GM21360 (cell line): ENCODE measurements at regions not wholly inside any gene's neighbourhood (a gene's known extent, or its start where the extent isn't known, plus 50 kb on each side); places are given as distances from the start of the nearest gene placed in this dataset.

ENCODE experiments used
- ATAC-seq: cut with Tn5 transposase; IDR thresholded peaks from one replicate; pipeline ENCODE4 v1.9.1; 2021; ENCODE audit warnings: mild to moderate bottlenecking, moderate library complexity; ENCODE audit not compliant: unreplicated experiment

DNA sequence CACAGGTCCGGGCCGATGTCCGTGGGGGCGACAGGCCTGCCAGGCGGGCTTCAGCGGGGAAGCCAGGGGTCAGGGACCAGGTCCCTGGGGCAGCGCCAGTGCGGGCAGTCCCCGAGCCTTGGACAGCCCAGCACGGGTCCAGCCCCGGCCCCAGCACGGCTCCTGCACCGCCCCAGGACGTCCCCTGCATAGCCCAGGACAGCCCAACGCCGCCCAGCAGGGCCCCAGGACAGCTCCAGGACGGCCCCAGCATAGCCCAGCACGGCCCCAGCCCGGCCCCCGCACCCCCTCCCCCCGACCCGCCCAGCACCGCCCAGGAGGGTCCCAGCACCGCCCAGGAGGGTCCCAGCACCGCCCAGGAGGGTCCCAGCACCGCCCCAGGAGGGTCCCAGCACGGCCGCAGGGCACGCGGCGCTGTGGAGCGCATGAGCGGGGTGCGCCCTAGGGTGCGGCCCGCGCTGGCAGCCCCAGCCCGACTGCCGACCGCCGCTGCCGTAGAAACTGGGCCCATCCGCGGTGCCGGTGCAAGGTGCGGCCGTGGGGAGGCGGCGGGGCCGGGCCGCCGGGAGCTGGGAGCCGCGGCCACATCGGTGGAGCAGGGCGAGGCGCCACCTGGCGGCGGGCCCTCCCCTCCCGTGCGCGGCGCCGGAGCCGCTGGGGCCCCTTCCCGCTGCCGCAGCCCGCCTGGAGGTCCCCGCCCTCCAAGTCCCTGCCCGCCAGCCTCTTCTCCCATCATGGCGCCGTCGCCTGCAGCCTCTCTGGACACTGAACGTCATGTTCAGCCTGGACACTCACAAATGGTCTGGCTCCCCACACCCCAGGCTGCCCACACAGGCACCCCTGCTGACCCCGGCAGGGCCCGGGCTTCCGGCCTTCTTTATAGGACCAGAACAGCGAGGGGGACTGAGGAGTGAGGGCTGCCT is 106.8 kb upstream of the NKX1-1 start:
- no peak for ATAC-seq

DNA sequence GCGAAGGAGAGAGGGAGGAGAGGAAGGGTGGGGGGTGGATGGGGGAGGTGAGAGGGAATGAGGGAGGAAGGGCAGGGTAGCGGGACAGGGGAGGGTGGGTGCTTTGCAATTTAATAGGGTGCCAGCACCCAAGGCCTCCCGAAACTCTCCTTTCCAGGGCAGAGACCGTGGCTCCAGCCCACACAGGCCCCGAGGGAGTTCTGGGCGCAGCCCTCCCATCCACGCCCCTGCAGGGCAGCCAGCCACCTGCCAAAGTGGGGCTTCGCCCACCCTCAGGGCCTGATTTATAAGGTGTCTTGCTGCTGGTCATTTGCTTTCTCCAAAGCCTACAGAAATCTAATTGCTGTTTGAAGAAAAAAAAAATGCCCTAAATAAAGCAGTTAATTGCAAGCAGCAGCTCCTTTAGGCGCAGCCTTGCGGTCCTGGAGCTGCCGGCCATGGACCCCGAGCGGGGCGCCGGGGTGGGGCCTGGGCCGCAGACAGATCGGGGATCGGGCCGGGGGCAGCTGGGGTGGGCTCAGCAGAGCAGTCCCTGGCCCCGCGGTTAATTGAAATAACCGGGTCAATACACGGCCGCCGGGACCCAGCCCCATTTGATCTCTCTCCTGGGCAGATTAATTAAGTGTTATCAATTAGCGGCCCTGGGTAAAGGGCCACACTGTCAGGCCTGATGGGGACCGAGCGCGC is 106.0 kb upstream of the NKX1-1 start:
- ATAC-seq = no peak

DNA sequence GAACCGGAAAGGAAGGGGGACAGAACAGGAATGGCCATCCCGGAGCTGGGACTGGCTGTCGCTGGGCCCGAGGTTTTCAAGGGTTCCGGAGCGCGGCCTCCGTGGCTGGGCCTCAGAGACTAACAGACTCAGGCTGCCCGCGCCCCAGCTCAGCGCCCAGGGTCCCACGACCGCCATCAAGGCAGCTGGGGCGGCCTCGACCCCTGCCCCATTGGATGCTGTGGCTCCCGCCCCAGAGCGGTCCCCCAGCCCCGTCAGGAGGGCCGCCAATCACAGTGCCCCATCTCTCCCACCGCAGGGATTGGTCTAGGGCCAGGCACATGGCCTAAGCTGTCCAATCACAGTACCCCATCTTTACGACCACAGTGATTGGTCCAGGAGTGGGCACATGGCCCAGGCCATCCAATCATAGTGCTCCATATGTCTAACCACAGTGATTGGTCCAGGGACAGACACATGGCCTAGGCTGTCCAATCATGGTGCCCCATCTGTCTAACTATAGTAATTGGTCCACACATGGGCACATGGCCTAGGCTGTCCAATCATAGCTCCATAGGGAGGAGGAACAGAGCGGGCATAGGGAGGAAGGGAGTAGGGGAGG is 105.3 kb upstream of the NKX1-1 start:
- no peak for ATAC-seq

DNA sequence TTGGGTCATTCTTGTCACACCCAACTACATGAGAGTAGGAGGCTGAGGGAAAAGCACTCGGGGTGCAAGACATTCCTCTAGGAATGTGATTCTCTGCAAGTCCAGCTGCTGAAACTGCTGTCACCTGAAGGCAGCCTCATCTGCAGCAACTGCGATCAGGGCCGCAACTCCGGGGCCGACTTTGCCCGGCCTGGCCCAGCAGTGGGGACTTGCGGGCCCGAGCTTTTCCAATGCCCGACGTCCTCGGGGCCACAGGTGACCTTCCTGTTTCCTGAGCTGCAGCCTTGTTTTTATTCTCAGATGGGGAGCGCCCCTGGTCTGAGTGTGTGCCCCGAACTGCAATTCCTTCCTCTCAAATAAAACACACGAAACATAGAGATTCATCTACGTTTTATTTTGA is 104.7 kb upstream of the NKX1-1 start:
- ATAC-seq = no peak

GRCh38 chr4:1509366-1509765 is 103.1 kb upstream of the NKX1-1 start:
- ATAC-seq = no peak

- no peak for ATAC-seq
Measured at GRCh38 chr4:1508161-1509160, 102.2 kb upstream of the NKX1-1 start.

DNA sequence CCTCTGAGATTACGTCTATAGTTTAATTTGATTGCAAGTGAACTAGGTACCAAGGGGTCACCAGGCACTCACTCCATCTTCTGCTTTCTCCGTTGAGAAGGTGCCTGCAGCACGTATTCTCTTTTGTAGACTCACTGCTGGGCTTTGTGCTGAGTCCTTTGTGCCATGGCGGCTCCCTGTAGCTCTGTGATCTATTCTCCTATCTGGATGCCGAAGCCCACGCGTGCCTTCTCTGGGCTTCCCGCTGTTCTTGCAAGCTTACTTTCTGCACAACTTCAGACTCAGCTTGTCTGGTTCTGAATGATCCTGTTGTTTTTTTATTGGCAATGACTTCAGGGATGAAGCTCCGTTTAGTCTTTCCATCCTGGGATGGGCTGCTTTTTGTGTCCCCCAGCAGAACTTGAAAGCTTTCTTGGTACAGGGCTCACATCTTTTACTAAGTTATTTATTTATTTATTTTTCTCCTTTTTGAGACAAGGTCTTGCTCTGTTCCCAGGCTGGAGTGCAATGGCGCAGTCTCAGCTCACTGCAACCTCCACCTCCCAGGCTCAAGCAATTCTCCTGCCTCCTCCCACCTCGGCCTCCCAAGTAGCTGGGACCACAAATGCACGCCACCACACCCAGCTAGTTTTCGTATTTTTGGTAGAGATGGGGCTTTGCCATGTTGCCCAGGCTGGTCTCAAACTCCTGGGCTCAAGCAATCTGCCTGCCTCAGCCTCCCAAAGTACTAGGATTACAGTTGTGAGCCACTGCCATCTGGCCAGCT is 100.9 kb upstream of the NKX1-1 start:
- no peak for ATAC-seq

GRCh38 chr4:1505511-1506460 is 99.5 kb upstream of the NKX1-1 start:
- no peak for ATAC-seq

- ATAC-seq = no peak
Measured at GRCh38 chr4:1504595-1505500, 98.6 kb upstream of the NKX1-1 start.

- no peak for ATAC-seq
Measured at GRCh38 chr4:1503583-1504471, 97.6 kb upstream of the NKX1-1 start.

DNA sequence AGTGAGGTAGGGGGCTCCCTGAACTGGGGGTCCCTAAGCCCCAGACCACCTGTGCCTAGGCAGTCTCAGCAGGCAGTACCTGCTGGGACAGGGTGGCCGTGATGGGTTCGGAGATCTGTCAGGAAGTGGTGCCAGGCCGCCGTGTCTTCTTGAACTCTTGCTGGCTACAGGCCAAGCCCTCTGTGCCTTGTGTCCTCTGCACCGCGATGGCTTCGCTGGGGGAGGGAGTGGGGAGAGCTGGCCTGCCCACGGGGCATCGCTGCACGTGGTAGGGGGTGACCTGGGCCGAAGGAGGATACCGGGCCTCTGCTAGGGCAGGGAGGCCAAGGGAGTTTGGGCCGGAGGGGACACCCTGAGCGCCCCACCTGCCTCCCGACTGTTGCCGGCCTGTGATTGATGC is 96.7 kb upstream of the NKX1-1 start:
- ATAC-seq = no peak

DNA sequence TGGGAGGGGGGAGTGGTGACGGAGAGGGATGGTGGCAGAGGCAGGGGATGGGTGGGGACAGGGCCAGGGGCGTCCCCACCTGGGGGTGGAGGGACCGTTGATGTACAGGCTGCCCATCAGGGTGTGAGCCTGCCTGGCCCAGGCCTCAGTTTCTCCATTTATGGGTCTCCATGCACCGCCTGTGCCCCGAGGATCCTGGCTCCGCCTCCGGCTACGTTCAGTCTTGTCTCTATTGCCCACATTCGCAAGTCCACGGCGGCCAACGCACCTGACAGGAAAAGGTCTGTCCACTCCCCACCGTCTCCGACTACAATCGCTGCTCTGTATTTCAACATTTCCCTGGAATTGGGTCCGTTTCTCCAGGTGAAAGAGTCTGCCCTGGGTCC is 96.3 kb upstream of the NKX1-1 start:
- no peak for ATAC-seq

DNA sequence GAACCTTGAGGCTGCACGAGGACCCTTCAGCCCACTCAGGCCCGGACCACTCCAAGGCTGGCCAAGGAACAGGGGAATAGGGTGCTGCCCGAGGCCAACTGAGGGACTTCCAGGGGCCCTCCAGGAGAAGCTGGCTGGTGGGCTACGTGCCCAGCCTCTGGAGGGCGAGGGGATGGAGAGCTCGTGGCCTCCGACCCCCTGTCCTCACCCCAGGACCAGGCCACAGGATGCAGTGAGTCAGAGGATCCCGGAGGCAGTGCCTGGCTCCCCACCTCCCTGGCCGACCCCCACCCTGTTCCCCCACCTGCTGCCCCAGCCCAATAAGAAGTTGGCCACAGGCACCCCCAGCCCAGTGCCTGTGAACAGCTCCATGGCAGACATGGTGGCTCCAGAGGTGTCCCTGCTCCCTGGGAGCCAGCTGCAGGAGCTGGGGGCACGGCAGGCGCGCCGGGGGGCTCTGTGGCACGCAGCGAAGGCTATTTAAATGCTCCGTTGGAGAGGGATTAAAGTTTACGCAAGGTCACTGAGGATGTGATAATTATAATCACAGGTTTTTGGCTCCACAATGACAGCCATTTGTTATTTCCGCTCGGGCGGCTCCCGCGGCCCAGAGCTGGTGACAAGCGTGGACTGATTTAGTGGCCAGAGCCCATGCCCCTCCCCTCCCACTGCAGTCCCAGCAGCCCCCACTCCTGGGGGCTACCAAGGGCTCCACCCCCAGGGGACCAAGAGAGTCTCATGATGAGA is 95.7 kb upstream of the NKX1-1 start:
- no peak for ATAC-seq

GRCh38 chr4:1500966-1501753 is 94.9 kb upstream of the NKX1-1 start:
- no peak for ATAC-seq

- ATAC-seq = no peak
Measured at GRCh38 chr4:1500231-1500965, 94.2 kb upstream of the NKX1-1 start.
